Fibroblast of skin of abdomen (primary cell): ENCODE measurements at regions not wholly inside any gene's neighbourhood (a gene's known extent, or its start where the extent isn't known, plus 50 kb on each side); places are given as distances from the start of the nearest gene placed in this dataset.
A peak's percentile ranks its signal among the peaks of the same experiment; 100 is the strongest.

Experiments
- DNase-seq: peaks from one replicate; pipeline ENCODE4 v3.0.0-alpha.2; 2013

- DNase-seq, result no peak
Measured at GRCh38 chr15:70504988-70505387, 258.4 kb downstream of the UACA start.

- peak; percentile 74 for DNase-seq
Measured at GRCh38 chr15:70504299-70504951, 258.9 kb downstream of the UACA start.

- no peak for DNase-seq
Measured at GRCh38 chr15:70503798-70504298, 259.5 kb downstream of the UACA start.

- DNase-seq, result no peak
Measured at GRCh38 chr15:70503073-70503745, 260.1 kb downstream of the UACA start.

GRCh38 chr15:70502529-70502928 lies 260.8 kb downstream of the UACA start:
- DNase-seq, result no peak

- DNase-seq, result no peak
Measured at GRCh38 chr15:70501849-70502248, 261.5 kb downstream of the UACA start.

- DNase-seq, result no peak
Measured at GRCh38 chr15:70501121-70501727, 262.1 kb downstream of the UACA start.

GRCh38 chr15:70499791-70500190 lies 263.6 kb downstream of the UACA start:
- DNase-seq, result no peak

GRCh38 chr15:70498096-70498626 lies 265.2 kb downstream of the UACA start:
- no peak for DNase-seq

- no peak for DNase-seq
Measured at GRCh38 chr15:70497661-70498060, 265.7 kb downstream of the UACA start.

GRCh38 chr15:70495991-70496599 lies 267.3 kb downstream of the UACA start:
- no peak for DNase-seq

GRCh38 chr15:70494852-70495571 lies 268.3 kb downstream of the UACA start:
- DNase-seq, result peak; percentile 93

GRCh38 chr15:70494517-70494851 lies 268.9 kb downstream of the UACA start:
- DNase-seq, result no peak

GRCh38 chr15:70493787-70494516 lies 269.4 kb downstream of the UACA start:
- peak; percentile 53 for DNase-seq

GRCh38 chr15:70493376-70493775 lies 270.0 kb downstream of the UACA start:
- DNase-seq, result no peak

GRCh38 chr15:70492240-70493177 lies 270.8 kb downstream of the UACA start:
- peak; percentile 84 for DNase-seq

GRCh38 chr15:70491641-70492040 lies 271.7 kb downstream of the UACA start:
- DNase-seq, result no peak

- DNase-seq, result no peak
Measured at GRCh38 chr15:70491201-70491621, 272.1 kb downstream of the UACA start.

GRCh38 chr15:70490838-70491155 lies 272.6 kb downstream of the UACA start:
- DNase-seq, result no peak

GRCh38 chr15:70490148-70490837 lies 273.1 kb downstream of the UACA start:
- no peak for DNase-seq
